ENCODE measurements at regions not wholly inside any gene's neighbourhood (a gene's known extent, or its start where the extent isn't known, plus 50 kb on each side); places are given as distances from the start of the nearest gene placed in this dataset.

- no peak for TF ChIP-seq USF1 (IDR thresholded peaks at IDR 0.05)
- TF ChIP-seq REST (IDR thresholded peaks at IDR 0.05; ENCODE audit: low read depth) = no peak
- TF ChIP-seq FOXM1 (IDR thresholded peaks at IDR 0.05; ENCODE audit: borderline replicate concordance, low read depth) = no peak
- no peak for TF ChIP-seq EGR1 (IDR thresholded peaks at IDR 0.05)
- no peak for TF ChIP-seq ZBTB7A (IDR thresholded peaks at IDR 0.05; ENCODE audit: low read depth)
- TF ChIP-seq NFIC (IDR thresholded peaks at IDR 0.05) = no peak
- no peak for TF ChIP-seq TEAD4 (IDR thresholded peaks at IDR 0.05)
- TF ChIP-seq EP300 (IDR thresholded peaks at IDR 0.05; ENCODE audit: borderline replicate concordance) = no peak
- no peak for TF ChIP-seq CREB1 (IDR thresholded peaks at IDR 0.05; ENCODE audit: low read depth)
- no peak for TF ChIP-seq TCF12 (IDR thresholded peaks at IDR 0.05; ENCODE audit: low read depth)
- no peak for TF ChIP-seq MAX (IDR thresholded peaks at IDR 0.05)
- TF ChIP-seq RAD21 (IDR thresholded peaks at IDR 0.05; ENCODE audit: low read depth) = no peak
- no peak for TF ChIP-seq YY1 (IDR thresholded peaks at IDR 0.05; ENCODE audit: low read depth)
- TF ChIP-seq CEBPB (IDR thresholded peaks at IDR 0.05) = no peak
- no peak for TF ChIP-seq TAF1 (IDR thresholded peaks at IDR 0.05; ENCODE audit: low read depth)
Observed at GRCh38 chr12:46082490-46083200, 92.3 kb upstream of the SCAF11 start.

- TF ChIP-seq USF1 (IDR thresholded peaks at IDR 0.05) (no peak), FOXM1 (IDR thresholded peaks at IDR 0.05; ENCODE audit: borderline replicate concordance, low read depth) (no peak)
Observed at GRCh38 chr12:46073321-46073720, 82.9 kb upstream of the SCAF11 start.

- TF ChIP-seq RAD21 (IDR thresholded peaks at IDR 0.05; ENCODE audit: low read depth) (peak; percentile 100), TAF1 (IDR thresholded peaks at IDR 0.05; ENCODE audit: low read depth) (no peak), NFIC (IDR thresholded peaks at IDR 0.05) (peak; percentile 53), TEAD4 (IDR thresholded peaks at IDR 0.05) (peak; percentile 7; the same call in 1 of the 2 replicates)
Observed at GRCh38 chr12:46071769-46072624, 81.6 kb upstream of the SCAF11 start.

GRCh38 chr12:46071335-46071734 lies 81.0 kb upstream of the SCAF11 start:
- TF ChIP-seq CREB1 (IDR thresholded peaks at IDR 0.05; ENCODE audit: low read depth) (no peak), EP300 (IDR thresholded peaks at IDR 0.05; ENCODE audit: borderline replicate concordance) (no peak), MAX (IDR thresholded peaks at IDR 0.05) (no peak), REST (IDR thresholded peaks at IDR 0.05; ENCODE audit: low read depth) (no peak), TCF12 (IDR thresholded peaks at IDR 0.05; ENCODE audit: low read depth) (no peak), USF1 (IDR thresholded peaks at IDR 0.05) (no peak), YY1 (IDR thresholded peaks at IDR 0.05; ENCODE audit: low read depth) (no peak), RAD21 (IDR thresholded peaks at IDR 0.05; ENCODE audit: low read depth) (no peak), TAF1 (IDR thresholded peaks at IDR 0.05; ENCODE audit: low read depth) (no peak), CEBPB (IDR thresholded peaks at IDR 0.05) (no peak), TEAD4 (IDR thresholded peaks at IDR 0.05) (no peak), NFIC (IDR thresholded peaks at IDR 0.05) (no peak), ZBTB7A (IDR thresholded peaks at IDR 0.05; ENCODE audit: low read depth) (no peak), EGR1 (IDR thresholded peaks at IDR 0.05) (no peak), FOXM1 (IDR thresholded peaks at IDR 0.05; ENCODE audit: borderline replicate concordance, low read depth) (no peak)

GRCh38 chr12:46067094-46067493 lies 76.7 kb upstream of the SCAF11 start:
- TF ChIP-seq NFIC (IDR thresholded peaks at IDR 0.05) (no peak), ZBTB7A (IDR thresholded peaks at IDR 0.05; ENCODE audit: low read depth) (no peak), CREB1 (IDR thresholded peaks at IDR 0.05; ENCODE audit: low read depth) (no peak), CEBPB (IDR thresholded peaks at IDR 0.05) (no peak), TEAD4 (IDR thresholded peaks at IDR 0.05) (no peak), TAF1 (IDR thresholded peaks at IDR 0.05; ENCODE audit: low read depth) (no peak), USF1 (IDR thresholded peaks at IDR 0.05) (no peak), REST (IDR thresholded peaks at IDR 0.05; ENCODE audit: low read depth) (no peak), EGR1 (IDR thresholded peaks at IDR 0.05) (no peak), MAX (IDR thresholded peaks at IDR 0.05) (no peak), EP300 (IDR thresholded peaks at IDR 0.05; ENCODE audit: borderline replicate concordance) (no peak), YY1 (IDR thresholded peaks at IDR 0.05; ENCODE audit: low read depth) (no peak), TCF12 (IDR thresholded peaks at IDR 0.05; ENCODE audit: low read depth) (no peak), FOXM1 (IDR thresholded peaks at IDR 0.05; ENCODE audit: borderline replicate concordance, low read depth) (no peak), RAD21 (IDR thresholded peaks at IDR 0.05; ENCODE audit: low read depth) (no peak)
